A673 (cell line): ENCODE measurements at regions not wholly inside any gene's neighbourhood (a gene's known extent, or its start where the extent isn't known, plus 50 kb on each side); places are given as distances from the start of the nearest gene placed in this dataset.
"Not testable (repeated sequence)": the region's sequence is repeated elsewhere in the genome, so short reads cannot be mapped to it uniquely, and the experiment has no call there.

Experiments used
- BruUV-seq: library from RNA; stranded (reverse); fragments of 400-500 nt; replicated peaks from 2 replicates; lab custom pipeline; 2021; lab: Mats Ljungman, UMichigan
- CTCF ChIA-PET: fragments of 300-600 bp; sonication (Branson Sonifier 250); formaldehyde crosslinking; loops from one replicate; lab custom pipeline; 2022; ENCODE audit warnings: antibody characterized with exemption; lab: Charles Lee
- POLR2A ChIA-PET: fragments of 300-600 bp; sonication (Branson Sonifier 250); formaldehyde crosslinking; loops from one replicate; lab custom pipeline; 2022; ENCODE audit warnings: antibody characterized with exemption; ENCODE audit not compliant: low non-redundant PET; lab: Charles Lee
- DNase-seq: peaks from one replicate; pipeline ENCODE4 v3.0.0-alpha.2; 2015; ENCODE audit warnings: low spot score
- H3K27ac ChIP-seq: fragments of 200-600 bp; sonication (generic); 2 replicates; pipeline ENCODE4 v1.5.1; 2016; ENCODE audit warnings: mixed run types, low read depth, mild to moderate bottlenecking, mixed read lengths, antibody characterized with exemption, low read length; ENCODE audit not compliant: poor library complexity, severe bottlenecking
- H3K27me3 ChIP-seq: fragments of 200-600 bp; sonication (generic); replicated peaks from 2 replicates; pipeline ENCODE4 v1.6.1; 2017; ENCODE audit warnings: mixed run types, low read depth, mild to moderate bottlenecking, mixed read lengths, antibody characterized with exemption, low read length; ENCODE audit not compliant: insufficient read depth, poor library complexity
- H3K36me3 ChIP-seq: fragments of 200-600 bp; sonication (generic); 2 replicates; pipeline ENCODE4 v1.6.1; 2016; ENCODE audit warnings: mixed run types, mild to moderate bottlenecking, mixed read lengths, antibody characterized with exemption, low read length; ENCODE audit not compliant: insufficient read depth, poor library complexity, severe bottlenecking
- H3K4me1 ChIP-seq: fragments of 200-600 bp; sonication (generic); 2 replicates; pipeline ENCODE4 v1.6.1; 2017; ENCODE audit warnings: mixed run types, mild to moderate bottlenecking, mixed read lengths, antibody characterized with exemption, low read length; ENCODE audit not compliant: insufficient read depth, poor library complexity, severe bottlenecking
- H3K4me3 ChIP-seq: fragments of 200-600 bp; sonication (generic); 2 replicates; pipeline ENCODE4 v1.5.1; 2016; ENCODE audit warnings: low read depth, mixed run types, mild to moderate bottlenecking, mixed read lengths, low read length; ENCODE audit not compliant: poor library complexity, severe bottlenecking
- H3K9me3 ChIP-seq: fragments of 200-600 bp; sonication (generic); 2 replicates; pipeline ENCODE4 v1.6.1; 2016; ENCODE audit warnings: mixed run types, low read depth, mild to moderate bottlenecking, mixed read lengths, antibody characterized with exemption, low read length; ENCODE audit not compliant: poor library complexity, severe bottlenecking
- CTCF ChIP-seq: fragments of 300-800, 200-600 bp; sonication (generic); conservative IDR thresholded peaks from 2 replicates; pipeline ENCODE4 v1.5.1; 2017; ENCODE audit warnings: low read depth, mild to moderate bottlenecking, antibody characterized with exemption, low read length, moderate library complexity, mixed read lengths
- EZH2 ChIP-seq: fragments of 200-600 bp; sonication (generic); IDR thresholded peaks from 2 replicates; pipeline ENCODE4 v1.6.1; 2017; ENCODE audit warnings: borderline replicate concordance, low read depth, mild to moderate bottlenecking, mixed read lengths, antibody characterized with exemption, low read length; ENCODE audit not compliant: poor library complexity, severe bottlenecking
- intact Hi-C: fragments of 100-400 bp; cut with micrococcal nuclease; formaldehyde crosslinking; loops from one replicate; pipeline ENCODE4 v1.10.0; 2022; ENCODE audit not compliant: unreplicated experiment

GRCh38 chrX:144612076-144612475, 635.2 kb upstream of the SPANXN1 start:
- intact Hi-C loops, result no loop called here
- Histone ChIP-seq H3K27me3 (no peaks in the 10 kb centered on the region), H3K27ac (no peak overlapping the region), H3K9me3 (peaks cover 5% of the 10 kb centered on the region), H3K4me1 (no peaks in the 10 kb centered on the region), H3K36me3 (no peaks in the 10 kb centered on the region), H3K4me3 (no peak overlapping the region)
- no peak for DNase-seq
- no TSS peak for BruUV-seq
- TF ChIP-seq EZH2 (no peak), CTCF (no peak)
- POLR2A ChIA-PET, result no interaction called here
- CTCF ChIA-PET, result no interaction called here

- Histone ChIP-seq H3K4me3 (no peak overlapping the region), H3K9me3 (peaks cover 4% of the 10 kb centered on the region), H3K36me3 (no peaks in the 10 kb centered on the region), H3K4me1 (no peaks in the 10 kb centered on the region), H3K27ac (no peak overlapping the region), H3K27me3 (no peaks in the 10 kb centered on the region)
- no TSS peak for BruUV-seq
- CTCF ChIA-PET, result no interaction called here
- no peak for DNase-seq
- TF ChIP-seq CTCF (no peak), EZH2 (no peak)
- POLR2A ChIA-PET, result no interaction called here
- intact Hi-C loops, result no loop called here
Measured at GRCh38 chrX:144616317-144616716, 631.0 kb upstream of the SPANXN1 start.

GRCh38 chrX:144627947-144628346, 619.4 kb upstream of the SPANXN1 start:
- no TSS peak for BruUV-seq
- Histone ChIP-seq H3K27ac (no peak overlapping the region), H3K4me1 (no peaks in the 10 kb centered on the region), H3K9me3 (peaks cover 38% of the 10 kb centered on the region), H3K27me3 (no peaks in the 10 kb centered on the region), H3K36me3 (no peaks in the 10 kb centered on the region), H3K4me3 (no peak overlapping the region)
- TF ChIP-seq CTCF, result no peak
- TF ChIP-seq EZH2, result no peak
- intact Hi-C loops, result no loop called here
- POLR2A ChIA-PET, result no interaction called here
- CTCF ChIA-PET, result no interaction called here
- DNase-seq, result no peak

GRCh38 chrX:144634451-144634850, 612.9 kb upstream of the SPANXN1 start:
- BruUV-seq, POLR2A ChIA-PET, intact Hi-C loops, H3K27me3 ChIP-seq, DNase-seq, H3K36me3 ChIP-seq, H3K4me3 ChIP-seq, H3K4me1 ChIP-seq, CTCF ChIA-PET, H3K27ac ChIP-seq: not testable (repeated sequence)
- H3K9me3 ChIP-seq, result peaks cover 28% of the 10 kb centered on the region
